GM19240 (cell line): ENCODE measurements at regions not wholly inside any gene's neighbourhood (a gene's known extent, or its start where the extent isn't known, plus 50 kb on each side); places are given as distances from the start of the nearest gene placed in this dataset.
"Not testable (repeated sequence)": the region's sequence is repeated elsewhere in the genome, so short reads cannot be mapped to it uniquely, and the experiment has no call there.

Source experiments
- DNase-seq: peaks from one replicate; pipeline ENCODE4 v3.0.0; 2011; ENCODE audit warnings: low spot score; ENCODE audit not compliant: insufficient read length

GRCh38 chr1:146510248-146510983 lies 281.6 kb upstream of the NOTCH2NLA start:
- not testable (repeated sequence) for DNase-seq

GRCh38 chr1:146504121-146504520 lies 275.3 kb upstream of the NOTCH2NLA start:
- not testable (repeated sequence) for DNase-seq

- DNase-seq, result not testable (repeated sequence)
Observed at GRCh38 chr1:146487555-146487954, 258.7 kb upstream of the NOTCH2NLA start.

GRCh38 chr1:146487155-146487554 lies 258.3 kb upstream of the NOTCH2NLA start:
- not testable (repeated sequence) for DNase-seq

GRCh38 chr1:146486300-146487014 lies 257.6 kb upstream of the NOTCH2NLA start:
- not testable (repeated sequence) for DNase-seq

DNA sequence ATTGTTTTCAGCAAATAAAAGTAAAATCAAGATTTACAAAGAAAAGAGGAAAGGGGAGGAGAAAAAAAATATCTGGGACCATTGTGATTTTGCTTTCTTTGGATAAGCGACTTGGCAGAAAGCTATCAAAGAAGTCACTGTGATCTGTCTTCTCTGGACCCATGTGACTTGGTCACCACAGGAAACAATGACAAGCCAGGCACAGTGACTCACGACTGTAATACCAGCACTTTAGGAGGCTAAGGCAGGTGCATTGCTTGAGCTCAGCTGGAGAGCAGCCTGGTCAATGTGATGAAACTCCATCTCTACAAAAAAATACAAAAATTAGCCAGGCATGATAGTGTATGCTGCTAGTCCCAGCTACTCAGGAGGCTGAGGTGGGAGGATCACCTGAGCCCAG lies 255.4 kb upstream of the NOTCH2NLA start:
- DNase-seq, result not testable (repeated sequence)

DNA sequence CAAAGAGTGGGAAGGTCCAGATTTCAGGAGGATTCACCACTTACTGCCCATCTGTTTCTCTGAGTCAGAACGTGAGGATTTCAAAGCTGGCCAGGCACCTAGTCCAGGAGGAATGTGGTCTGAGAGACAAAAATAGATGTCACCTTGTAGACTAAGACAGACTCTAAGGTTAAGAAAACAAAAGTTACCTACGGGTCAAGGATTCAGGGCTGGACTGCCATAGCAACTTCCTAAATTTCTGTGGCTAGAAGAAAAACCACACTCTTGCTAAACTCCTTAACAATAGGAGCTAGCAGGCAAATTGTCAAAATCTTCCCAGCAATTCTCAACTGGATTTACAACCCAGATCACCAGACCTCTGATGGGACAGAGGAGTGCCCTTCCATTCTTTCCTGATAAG lies 250.4 kb upstream of the NOTCH2NLA start:
- DNase-seq, result not testable (repeated sequence)

GRCh38 chr1:146478125-146478720 lies 249.4 kb upstream of the NOTCH2NLA start:
- not testable (repeated sequence) for DNase-seq

GRCh38 chr1:146475086-146475485 lies 246.3 kb upstream of the NOTCH2NLA start:
- DNase-seq, result not testable (repeated sequence)

DNA sequence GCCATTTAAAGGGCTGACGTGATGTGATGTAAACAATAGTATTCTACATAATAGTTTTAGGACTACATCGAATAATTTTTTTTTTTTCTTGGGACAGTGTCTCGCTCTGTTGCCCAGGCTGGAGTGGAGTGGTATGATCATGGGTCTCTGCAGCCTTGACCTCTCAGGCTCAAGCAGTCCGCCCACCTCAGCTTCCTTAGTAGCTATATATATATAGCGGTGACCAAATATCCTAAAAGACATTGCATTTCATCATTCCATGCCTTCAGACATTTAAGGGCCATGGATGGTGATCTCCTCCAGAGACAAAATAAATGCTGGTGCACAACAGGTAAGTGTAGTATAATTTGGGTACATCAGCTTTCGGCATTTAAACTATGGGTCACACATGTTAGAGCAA lies 245.4 kb upstream of the NOTCH2NLA start:
- not testable (repeated sequence) for DNase-seq

GRCh38 chr1:146472192-146472861 lies 243.5 kb upstream of the NOTCH2NLA start:
- DNase-seq, result not testable (repeated sequence)

- DNase-seq, result not testable (repeated sequence)
Observed at GRCh38 chr1:146459939-146460338, 231.1 kb upstream of the NOTCH2NLA start.

DNA sequence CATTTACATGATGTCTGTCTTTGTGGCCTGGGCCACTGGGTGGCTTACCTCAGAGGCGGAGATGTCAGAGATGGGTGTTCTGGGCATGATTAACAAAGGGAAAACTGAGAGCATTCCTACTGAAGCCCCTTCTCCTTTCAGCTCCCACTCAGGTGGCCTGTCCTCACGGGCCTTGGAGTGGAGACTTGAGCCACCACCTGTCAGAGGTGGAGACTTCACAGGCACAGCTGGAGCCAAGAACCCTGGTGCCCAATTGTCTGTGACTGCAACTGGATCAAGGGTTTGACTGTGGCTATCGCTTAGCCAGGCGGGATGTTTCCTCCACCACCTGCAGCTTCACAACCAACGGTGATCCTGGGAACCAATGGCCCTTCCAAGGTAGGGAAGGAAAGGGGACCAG lies 230.5 kb upstream of the NOTCH2NLA start:
- DNase-seq, result not testable (repeated sequence)

GRCh38 chr1:146448877-146449246 lies 220.0 kb upstream of the NOTCH2NLA start:
- DNase-seq, result not testable (repeated sequence)

DNA sequence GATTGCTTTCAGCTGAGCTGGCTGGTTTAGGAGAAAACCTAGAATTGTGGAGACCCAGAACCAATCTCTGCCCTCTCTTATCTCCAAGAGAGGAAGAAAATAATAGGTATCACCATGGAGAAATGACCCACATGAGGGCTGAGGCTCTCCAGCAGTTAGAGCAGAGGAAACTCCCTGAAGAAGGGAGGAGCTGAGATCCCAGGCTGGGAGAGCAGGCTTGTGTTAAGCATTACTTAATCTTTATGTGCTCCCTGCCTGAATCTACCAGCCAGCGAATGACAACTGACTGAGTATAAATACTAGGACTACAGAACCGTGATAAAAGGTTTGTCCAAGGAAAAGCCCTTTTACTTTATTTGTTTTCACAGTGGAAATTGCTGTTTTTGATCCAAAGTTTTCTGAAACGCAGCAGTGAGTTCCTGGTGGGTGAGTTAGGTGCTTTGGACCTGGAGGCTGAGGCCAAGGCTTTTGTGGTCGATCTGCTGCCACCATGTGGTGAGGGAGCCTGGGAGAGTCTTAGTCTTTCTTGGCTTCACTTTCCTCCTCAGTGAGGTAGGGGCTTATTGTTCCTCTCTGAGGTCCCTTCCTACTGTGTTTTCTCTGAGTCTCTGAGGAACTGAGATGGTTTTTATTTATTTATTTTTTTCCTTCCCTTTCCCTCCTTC lies 219.5 kb upstream of the NOTCH2NLA start:
- not testable (repeated sequence) for DNase-seq

- not testable (repeated sequence) for DNase-seq
Observed at GRCh38 chr1:146443871-146444222, 215.0 kb upstream of the NOTCH2NLA start.

DNA sequence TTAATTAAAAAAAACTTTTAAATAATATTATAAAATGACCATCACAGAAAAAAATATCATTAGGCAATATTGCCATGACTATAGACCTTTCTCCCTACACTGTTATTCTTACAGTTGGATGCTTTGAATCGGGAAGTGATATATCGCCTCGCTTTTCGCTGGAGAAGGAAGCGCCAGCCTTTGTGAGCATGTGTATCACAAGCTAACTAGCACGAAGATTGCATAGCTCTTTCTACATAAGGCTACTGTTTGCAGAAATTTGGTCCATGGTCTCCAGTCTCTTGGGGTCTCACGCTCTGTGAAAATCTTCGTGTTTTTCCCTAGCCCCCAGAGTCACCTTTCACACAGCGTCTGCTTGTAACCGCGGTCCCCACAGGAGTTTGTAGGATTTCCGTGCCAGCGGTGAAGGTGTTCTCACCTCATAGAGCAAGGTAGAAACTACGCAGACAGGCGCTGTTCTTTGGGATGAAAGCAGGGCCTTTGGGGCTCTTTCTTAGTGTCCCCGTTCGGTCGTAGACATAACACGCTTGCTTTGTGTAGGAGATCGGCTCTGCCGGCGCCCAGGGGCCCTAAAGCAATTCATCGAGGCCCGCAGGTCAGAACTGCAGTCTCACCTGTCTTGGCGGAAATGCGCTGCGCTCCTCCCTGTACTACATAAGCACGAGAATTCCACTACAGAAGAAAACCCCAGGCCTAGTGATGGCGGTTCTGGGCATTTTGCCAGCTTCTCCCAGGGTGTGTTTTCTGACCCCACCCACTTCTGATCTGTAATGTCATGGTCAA lies 214.5 kb upstream of the NOTCH2NLA start:
- not testable (repeated sequence) for DNase-seq

GRCh38 chr1:146438543-146438942 lies 209.7 kb upstream of the NOTCH2NLA start:
- not testable (repeated sequence) for DNase-seq

- not testable (repeated sequence) for DNase-seq
Observed at GRCh38 chr1:146416642-146417041, 187.8 kb upstream of the NOTCH2NLA start.

DNA sequence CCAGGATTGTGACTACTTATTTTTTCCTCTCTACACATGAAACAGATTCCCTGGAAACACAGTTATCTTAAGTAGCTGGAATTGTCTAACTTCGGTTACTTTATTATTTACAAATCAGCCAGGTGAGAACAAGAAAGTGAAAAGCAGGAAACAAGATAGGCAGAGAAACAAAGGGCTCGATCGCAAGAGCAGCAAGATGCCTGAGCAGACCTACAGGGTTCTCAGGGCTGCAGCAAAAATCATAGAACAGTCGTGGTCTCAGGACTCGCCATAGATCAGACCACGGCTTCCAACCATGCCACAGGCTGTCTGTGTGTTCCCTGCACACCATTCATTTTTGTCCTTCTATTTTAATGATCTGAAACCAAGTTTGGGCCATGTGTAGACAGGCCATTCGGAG lies 186.2 kb upstream of the NOTCH2NLA start:
- not testable (repeated sequence) for DNase-seq
